A673 (cell line): ENCODE measurements at regions not wholly inside any gene's neighbourhood (a gene's known extent, or its start where the extent isn't known, plus 50 kb on each side); places are given as distances from the start of the nearest gene placed in this dataset.

Experiments used
- BruUV-seq: library from RNA; stranded (reverse); fragments of 400-500 nt; replicated peaks from 2 replicates; lab custom pipeline; 2021; lab: Mats Ljungman, UMichigan
- CTCF ChIA-PET: fragments of 300-600 bp; sonication (Branson Sonifier 250); formaldehyde crosslinking; loops from one replicate; lab custom pipeline; 2022; ENCODE audit warnings: antibody characterized with exemption; lab: Charles Lee
- POLR2A ChIA-PET: fragments of 300-600 bp; sonication (Branson Sonifier 250); formaldehyde crosslinking; loops from one replicate; lab custom pipeline; 2022; ENCODE audit warnings: antibody characterized with exemption; ENCODE audit not compliant: low non-redundant PET; lab: Charles Lee
- DNase-seq: peaks from one replicate; pipeline ENCODE4 v3.0.0-alpha.2; 2015; ENCODE audit warnings: low spot score
- H3K27ac ChIP-seq: fragments of 200-600 bp; sonication (generic); 2 replicates; pipeline ENCODE4 v1.5.1; 2016; ENCODE audit warnings: mixed run types, low read depth, mild to moderate bottlenecking, mixed read lengths, antibody characterized with exemption, low read length; ENCODE audit not compliant: poor library complexity, severe bottlenecking
- H3K27me3 ChIP-seq: fragments of 200-600 bp; sonication (generic); replicated peaks from 2 replicates; pipeline ENCODE4 v1.6.1; 2017; ENCODE audit warnings: mixed run types, low read depth, mild to moderate bottlenecking, mixed read lengths, antibody characterized with exemption, low read length; ENCODE audit not compliant: insufficient read depth, poor library complexity
- H3K36me3 ChIP-seq: fragments of 200-600 bp; sonication (generic); 2 replicates; pipeline ENCODE4 v1.6.1; 2016; ENCODE audit warnings: mixed run types, mild to moderate bottlenecking, mixed read lengths, antibody characterized with exemption, low read length; ENCODE audit not compliant: insufficient read depth, poor library complexity, severe bottlenecking
- H3K4me1 ChIP-seq: fragments of 200-600 bp; sonication (generic); 2 replicates; pipeline ENCODE4 v1.6.1; 2017; ENCODE audit warnings: mixed run types, mild to moderate bottlenecking, mixed read lengths, antibody characterized with exemption, low read length; ENCODE audit not compliant: insufficient read depth, poor library complexity, severe bottlenecking
- H3K4me3 ChIP-seq: fragments of 200-600 bp; sonication (generic); 2 replicates; pipeline ENCODE4 v1.5.1; 2016; ENCODE audit warnings: low read depth, mixed run types, mild to moderate bottlenecking, mixed read lengths, low read length; ENCODE audit not compliant: poor library complexity, severe bottlenecking
- H3K9me3 ChIP-seq: fragments of 200-600 bp; sonication (generic); 2 replicates; pipeline ENCODE4 v1.6.1; 2016; ENCODE audit warnings: mixed run types, low read depth, mild to moderate bottlenecking, mixed read lengths, antibody characterized with exemption, low read length; ENCODE audit not compliant: poor library complexity, severe bottlenecking
- EZH2 ChIP-seq: fragments of 200-600 bp; sonication (generic); IDR thresholded peaks from 2 replicates; pipeline ENCODE4 v1.6.1; 2017; ENCODE audit warnings: borderline replicate concordance, low read depth, mild to moderate bottlenecking, mixed read lengths, antibody characterized with exemption, low read length; ENCODE audit not compliant: poor library complexity, severe bottlenecking
- intact Hi-C: fragments of 100-400 bp; cut with micrococcal nuclease; formaldehyde crosslinking; loops from one replicate; pipeline ENCODE4 v1.10.0; 2022; ENCODE audit not compliant: unreplicated experiment
- TF ChIP-seq, protein P1 (sequence below): fragments of 300-800, 200-600 bp; sonication (generic); conservative IDR thresholded peaks from 2 replicates; pipeline ENCODE4 v1.5.1; 2017; ENCODE audit warnings: low read depth, mild to moderate bottlenecking, antibody characterized with exemption, low read length, moderate library complexity, mixed read lengths

- Histone ChIP-seq H3K36me3 (no peaks in the 10 kb centered on the region), H3K4me3 (no peak overlapping the region), H3K4me1 (peaks cover 23% of the 10 kb centered on the region), H3K27ac (no peak overlapping the region), H3K27me3 (no peaks in the 10 kb centered on the region), H3K9me3 (no peaks in the 10 kb centered on the region)
- intact Hi-C loops, result no loop called here
- no peak for TF ChIP-seq EZH2
- TF ChIP-seq, protein P1, sequence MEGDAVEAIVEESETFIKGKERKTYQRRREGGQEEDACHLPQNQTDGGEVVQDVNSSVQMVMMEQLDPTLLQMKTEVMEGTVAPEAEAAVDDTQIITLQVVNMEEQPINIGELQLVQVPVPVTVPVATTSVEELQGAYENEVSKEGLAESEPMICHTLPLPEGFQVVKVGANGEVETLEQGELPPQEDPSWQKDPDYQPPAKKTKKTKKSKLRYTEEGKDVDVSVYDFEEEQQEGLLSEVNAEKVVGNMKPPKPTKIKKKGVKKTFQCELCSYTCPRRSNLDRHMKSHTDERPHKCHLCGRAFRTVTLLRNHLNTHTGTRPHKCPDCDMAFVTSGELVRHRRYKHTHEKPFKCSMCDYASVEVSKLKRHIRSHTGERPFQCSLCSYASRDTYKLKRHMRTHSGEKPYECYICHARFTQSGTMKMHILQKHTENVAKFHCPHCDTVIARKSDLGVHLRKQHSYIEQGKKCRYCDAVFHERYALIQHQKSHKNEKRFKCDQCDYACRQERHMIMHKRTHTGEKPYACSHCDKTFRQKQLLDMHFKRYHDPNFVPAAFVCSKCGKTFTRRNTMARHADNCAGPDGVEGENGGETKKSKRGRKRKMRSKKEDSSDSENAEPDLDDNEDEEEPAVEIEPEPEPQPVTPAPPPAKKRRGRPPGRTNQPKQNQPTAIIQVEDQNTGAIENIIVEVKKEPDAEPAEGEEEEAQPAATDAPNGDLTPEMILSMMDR, result no peak
- CTCF ChIA-PET, result no interaction called here
- POLR2A ChIA-PET, result no interaction called here
- no TSS peak for BruUV-seq
- no peak for DNase-seq
Measured at GRCh38 chr13:97883396-97883795, 70.1 kb upstream of the IPO5 start.

- no peak for TF ChIP-seq EZH2
- TF ChIP-seq, protein P1, result no peak
- BruUV-seq, result no TSS peak
- ChIA-PET CTCF (no interaction called here), POLR2A (no interaction called here)
- H3K9me3 ChIP-seq, result no peaks in the 10 kb centered on the region
- no peaks in the 10 kb centered on the region for H3K27me3 ChIP-seq
- no peak for DNase-seq
- H3K4me3 ChIP-seq, result no peak overlapping the region
- H3K4me1 ChIP-seq, result peaks cover 11% of the 10 kb centered on the region
- no peaks in the 10 kb centered on the region for H3K36me3 ChIP-seq
- no peak overlapping the region for H3K27ac ChIP-seq
- intact Hi-C loops, result no loop called here
Measured at GRCh38 chr13:97884707-97885468, 68.6 kb upstream of the IPO5 start.

DNA sequence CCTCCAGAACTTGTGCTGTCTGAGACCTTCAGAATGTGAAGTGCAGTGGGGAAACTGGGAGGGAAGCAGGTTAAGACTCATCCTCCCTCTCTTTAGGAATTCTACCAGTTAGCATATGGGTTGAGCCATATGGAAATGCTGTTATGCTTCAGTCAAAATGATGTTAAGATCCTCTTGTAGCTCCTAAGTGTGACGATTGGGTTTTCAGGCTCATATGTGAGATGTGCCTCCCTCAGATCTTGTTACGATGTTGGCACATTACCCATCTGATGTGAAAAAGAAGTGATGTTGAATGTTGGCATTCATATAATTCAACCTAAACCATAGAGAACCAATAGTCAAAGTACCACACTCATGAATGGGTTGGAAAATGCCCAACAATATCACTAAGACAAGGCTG is 67.8 kb upstream of the IPO5 start:
- H3K9me3 ChIP-seq, result no peaks in the 10 kb centered on the region
- H3K27me3 ChIP-seq, result no peaks in the 10 kb centered on the region
- TF ChIP-seq EZH2, result no peak
- TF ChIP-seq, protein P1, result no peak
- H3K36me3 ChIP-seq, result no peaks in the 10 kb centered on the region
- intact Hi-C loops, result no loop called here
- H3K4me3 ChIP-seq, result no peak overlapping the region
- BruUV-seq, result no TSS peak
- H3K27ac ChIP-seq, result no peak overlapping the region
- peaks cover 5% of the 10 kb centered on the region for H3K4me1 ChIP-seq
- no peak for DNase-seq
- ChIA-PET CTCF (no interaction called here), POLR2A (no interaction called here)
